ENCODE measurements at regions not wholly inside any gene's neighbourhood (a gene's known extent, or its start where the extent isn't known, plus 50 kb on each side); places are given as distances from the start of the nearest gene placed in this dataset.

DNA sequence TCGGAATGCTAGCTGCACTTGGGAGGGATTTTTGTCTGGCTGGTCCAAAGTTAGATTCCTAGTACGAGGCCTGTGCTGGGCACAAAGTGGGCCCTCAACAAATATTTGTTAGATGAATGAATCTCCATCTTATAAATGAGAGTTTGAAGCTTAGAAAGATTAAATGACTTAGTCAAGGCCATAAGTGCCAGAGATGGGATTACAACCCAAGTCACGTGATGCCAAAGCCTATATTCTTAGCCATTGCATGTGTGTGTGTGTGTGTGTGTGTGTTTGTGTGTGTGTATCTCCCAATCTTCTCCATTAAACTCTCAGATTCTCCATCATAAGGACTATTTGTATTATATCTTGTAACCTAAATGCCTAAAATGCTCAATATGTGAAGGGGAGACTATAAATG lies 130.8 kb upstream of the MAP1B start:
- TF ChIP-seq, protein P1, sequence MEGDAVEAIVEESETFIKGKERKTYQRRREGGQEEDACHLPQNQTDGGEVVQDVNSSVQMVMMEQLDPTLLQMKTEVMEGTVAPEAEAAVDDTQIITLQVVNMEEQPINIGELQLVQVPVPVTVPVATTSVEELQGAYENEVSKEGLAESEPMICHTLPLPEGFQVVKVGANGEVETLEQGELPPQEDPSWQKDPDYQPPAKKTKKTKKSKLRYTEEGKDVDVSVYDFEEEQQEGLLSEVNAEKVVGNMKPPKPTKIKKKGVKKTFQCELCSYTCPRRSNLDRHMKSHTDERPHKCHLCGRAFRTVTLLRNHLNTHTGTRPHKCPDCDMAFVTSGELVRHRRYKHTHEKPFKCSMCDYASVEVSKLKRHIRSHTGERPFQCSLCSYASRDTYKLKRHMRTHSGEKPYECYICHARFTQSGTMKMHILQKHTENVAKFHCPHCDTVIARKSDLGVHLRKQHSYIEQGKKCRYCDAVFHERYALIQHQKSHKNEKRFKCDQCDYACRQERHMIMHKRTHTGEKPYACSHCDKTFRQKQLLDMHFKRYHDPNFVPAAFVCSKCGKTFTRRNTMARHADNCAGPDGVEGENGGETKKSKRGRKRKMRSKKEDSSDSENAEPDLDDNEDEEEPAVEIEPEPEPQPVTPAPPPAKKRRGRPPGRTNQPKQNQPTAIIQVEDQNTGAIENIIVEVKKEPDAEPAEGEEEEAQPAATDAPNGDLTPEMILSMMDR (conservative IDR thresholded peaks at IDR 0.05 in 1 of 2, IDR thresholded peaks at IDR 0.05 in 1 of 2; ENCODE audit: extremely low read depth in 1 of 2, insufficient read depth in 1 of 2, low read depth in 1 of 2, low read length in 2 of 2) = no peak
- TF ChIP-seq EZH2 (IDR thresholded peaks at IDR 0.05; ENCODE audit: borderline replicate concordance, low read length) = no peak
